ENCODE measurements at regions not wholly inside any gene's neighbourhood (a gene's known extent, or its start where the extent isn't known, plus 50 kb on each side); places are given as distances from the start of the nearest gene placed in this dataset.

- no peak for DNase-seq (ENCODE audit: low read depth)
- no peak overlapping the region for H3K4me3 ChIP-seq (ENCODE audit: low read length)
- TF ChIP-seq, protein P1, sequence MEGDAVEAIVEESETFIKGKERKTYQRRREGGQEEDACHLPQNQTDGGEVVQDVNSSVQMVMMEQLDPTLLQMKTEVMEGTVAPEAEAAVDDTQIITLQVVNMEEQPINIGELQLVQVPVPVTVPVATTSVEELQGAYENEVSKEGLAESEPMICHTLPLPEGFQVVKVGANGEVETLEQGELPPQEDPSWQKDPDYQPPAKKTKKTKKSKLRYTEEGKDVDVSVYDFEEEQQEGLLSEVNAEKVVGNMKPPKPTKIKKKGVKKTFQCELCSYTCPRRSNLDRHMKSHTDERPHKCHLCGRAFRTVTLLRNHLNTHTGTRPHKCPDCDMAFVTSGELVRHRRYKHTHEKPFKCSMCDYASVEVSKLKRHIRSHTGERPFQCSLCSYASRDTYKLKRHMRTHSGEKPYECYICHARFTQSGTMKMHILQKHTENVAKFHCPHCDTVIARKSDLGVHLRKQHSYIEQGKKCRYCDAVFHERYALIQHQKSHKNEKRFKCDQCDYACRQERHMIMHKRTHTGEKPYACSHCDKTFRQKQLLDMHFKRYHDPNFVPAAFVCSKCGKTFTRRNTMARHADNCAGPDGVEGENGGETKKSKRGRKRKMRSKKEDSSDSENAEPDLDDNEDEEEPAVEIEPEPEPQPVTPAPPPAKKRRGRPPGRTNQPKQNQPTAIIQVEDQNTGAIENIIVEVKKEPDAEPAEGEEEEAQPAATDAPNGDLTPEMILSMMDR (conservative IDR thresholded peaks at IDR 0.05; ENCODE audit: low read length), result no peak
These were observed 191.5 kb upstream of the BMP2 start for GRCh38 chr20:6575912-6576401.

DNA sequence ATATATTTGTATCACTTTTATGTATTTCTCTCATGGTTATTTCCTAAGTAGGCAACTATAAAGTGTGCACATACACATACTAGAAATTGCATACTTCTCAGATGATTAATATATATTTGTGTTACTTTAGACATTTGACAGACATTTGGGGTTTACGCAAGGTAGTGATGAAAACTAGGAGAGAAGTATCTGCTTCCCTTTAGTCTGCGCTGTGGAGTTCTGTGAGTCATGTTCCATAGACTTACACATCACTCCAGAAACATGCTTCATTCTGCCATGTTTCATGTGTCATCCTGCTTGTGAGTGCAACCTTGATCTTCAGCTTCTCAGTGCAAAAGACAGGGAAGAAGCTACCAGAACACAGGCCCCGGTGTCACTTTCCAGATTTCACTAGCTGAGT lies 200.7 kb upstream of the BMP2 start:
- DNase-seq (ENCODE audit: low read depth), result peak; percentile 82
- no peak overlapping the region for H3K4me3 ChIP-seq (ENCODE audit: low read length)
- TF ChIP-seq, protein P1 (conservative IDR thresholded peaks at IDR 0.05; ENCODE audit: low read length), result 0 out of 2 replicates have a peak, but pooled peaks have one; percentile 6

- TF ChIP-seq, protein P1 (conservative IDR thresholded peaks at IDR 0.05; ENCODE audit: low read length), result no peak
- peak; percentile 37 for DNase-seq (ENCODE audit: low read depth)
- no peak overlapping the region for H3K4me3 ChIP-seq (ENCODE audit: low read length)
These were observed 205.4 kb upstream of the BMP2 start for GRCh38 chr20:6562111-6562510.

DNA sequence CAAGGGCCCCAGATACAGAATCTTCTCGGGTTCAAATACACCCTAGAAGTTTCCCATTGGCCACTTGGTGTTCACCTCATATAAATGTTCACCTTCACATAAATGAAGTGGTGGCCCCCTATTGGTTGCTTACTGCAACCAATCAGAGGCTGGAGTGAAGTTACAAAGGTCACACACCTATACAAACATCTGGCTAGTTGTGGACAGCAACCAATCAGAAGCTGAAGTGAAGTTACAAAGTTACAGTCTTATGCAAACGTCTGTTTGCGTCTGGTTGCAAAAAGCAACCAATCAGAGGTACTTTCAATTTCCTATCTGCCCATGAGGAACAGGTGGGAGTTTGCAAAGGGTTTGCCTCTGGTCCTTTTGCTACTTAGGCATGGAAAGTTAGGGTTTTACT lies 206.5 kb upstream of the BMP2 start:
- TF ChIP-seq, protein P1 (conservative IDR thresholded peaks at IDR 0.05; ENCODE audit: low read length), result no peak
- no peak overlapping the region for H3K4me3 ChIP-seq (ENCODE audit: low read length)
- no peak for DNase-seq (ENCODE audit: low read depth)

DNA sequence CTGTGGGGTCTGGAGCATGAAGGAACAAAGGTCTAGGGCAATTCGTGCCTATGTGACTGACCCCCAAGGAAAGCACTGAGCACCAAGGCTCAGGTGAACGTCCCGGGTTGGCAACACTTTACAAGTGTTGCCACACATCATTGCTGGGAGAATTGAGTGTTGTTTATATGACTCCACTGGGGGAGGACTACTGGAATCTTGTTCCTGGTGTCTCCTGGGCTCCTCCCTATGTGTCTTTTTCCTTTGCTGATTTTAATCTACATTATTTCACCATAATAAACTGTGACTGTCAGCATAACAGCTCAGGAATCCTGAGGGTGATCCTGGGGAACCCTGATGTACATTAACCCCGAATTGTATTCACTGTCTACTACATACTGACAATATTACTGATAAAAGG lies 207.7 kb upstream of the BMP2 start:
- TF ChIP-seq, protein P1 (conservative IDR thresholded peaks at IDR 0.05; ENCODE audit: low read length), result no peak
- no peak overlapping the region for H3K4me3 ChIP-seq (ENCODE audit: low read length)
- no peak for DNase-seq (ENCODE audit: low read depth)

DNA sequence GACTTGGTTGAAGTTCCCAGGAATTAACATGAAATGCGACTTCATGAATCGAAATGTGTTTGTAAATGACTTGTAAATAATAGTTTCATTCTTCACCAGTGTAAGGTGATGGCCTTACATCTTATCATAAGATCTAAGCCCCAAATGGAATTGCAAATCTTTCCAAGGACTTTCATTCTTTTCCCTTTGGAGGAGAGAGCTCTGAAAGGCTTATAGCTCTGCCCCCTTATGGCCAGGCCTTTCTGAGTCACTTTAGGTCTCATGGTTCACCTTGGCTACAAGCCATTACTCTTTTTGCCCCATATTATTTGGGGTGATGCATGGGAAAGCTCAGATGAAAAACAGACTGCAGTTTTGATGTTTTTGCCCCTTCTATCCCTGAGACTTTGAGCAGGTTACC lies 209.1 kb upstream of the BMP2 start:
- H3K4me3 ChIP-seq (ENCODE audit: low read length), result no peak overlapping the region
- no peak for DNase-seq (ENCODE audit: low read depth)
- TF ChIP-seq, protein P1 (conservative IDR thresholded peaks at IDR 0.05; ENCODE audit: low read length), result no peak

DNA sequence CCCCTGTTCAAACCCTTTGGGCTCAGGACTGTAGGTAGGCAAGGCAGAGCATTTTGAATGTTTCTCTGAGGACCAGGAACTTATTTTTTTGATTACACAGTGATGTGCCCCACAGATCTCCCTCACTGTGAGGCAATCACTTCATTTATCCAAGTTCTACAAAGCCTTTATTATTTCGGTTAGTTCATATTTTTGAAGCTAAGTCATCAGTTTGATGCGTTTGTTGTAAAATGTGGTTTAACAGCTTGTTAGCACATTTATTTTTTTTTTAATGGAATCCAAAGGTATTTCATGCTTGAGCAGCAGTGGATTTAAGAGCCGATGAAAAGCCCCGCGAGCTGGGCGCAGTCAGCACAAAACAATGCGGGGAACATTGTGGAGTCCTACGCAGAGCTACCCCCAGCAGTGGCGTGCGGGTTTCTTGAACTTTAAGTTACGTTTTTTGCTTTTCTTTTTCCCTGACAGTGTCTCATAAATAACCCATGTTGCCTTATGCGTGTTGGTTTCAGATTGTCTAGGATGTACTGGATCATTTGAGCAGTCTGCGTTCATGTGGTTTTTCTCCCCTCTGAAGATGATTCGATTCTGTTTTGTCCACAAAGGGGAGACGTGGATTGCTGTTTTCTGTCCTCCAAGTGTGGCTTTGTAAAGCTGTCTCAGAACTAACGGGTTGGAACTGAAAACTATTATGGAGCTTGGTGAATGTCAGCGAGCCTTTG lies 233.6 kb upstream of the BMP2 start:
- TF ChIP-seq, protein P1 (conservative IDR thresholded peaks at IDR 0.05; ENCODE audit: low read length), result 0 out of 2 replicates have a peak, but pooled peaks have one; percentile 7
- DNase-seq (ENCODE audit: low read depth), result peak; percentile 85
- H3K4me3 ChIP-seq (ENCODE audit: low read length), result peak overlapping the region; percentile 37
